ENCODE measurements at regions not wholly inside any gene's neighbourhood (a gene's known extent, or its start where the extent isn't known, plus 50 kb on each side); places are given as distances from the start of the nearest gene placed in this dataset.

GRCh38 chr20:63064745-63065711 is 58.3 kb upstream of the BHLHE23 start:
- H3K9me3 ChIP-seq (ENCODE audit: control insufficient read depth in 4 of 4, low read length in 3 of 4), result no peaks in the 10 kb centered on the region
- WGBS, result 66% methylated on average over 42 of the region's 42 CpGs
- no peak overlapping the region for H3K9ac ChIP-seq (ENCODE audit: low read depth in 1 of 2, low read length in 2 of 2)
- H3K4me1 ChIP-seq (ENCODE audit: control insufficient read depth in 4 of 4, insufficient read depth in 4 of 4, low read length in 3 of 4), result no peaks in the 10 kb centered on the region
- no peak overlapping the region for H3K4me3 ChIP-seq (ENCODE audit: low read depth in 1 of 3, low read length in 3 of 3)
- H3K27ac ChIP-seq (ENCODE audit: low read depth in 1 of 2, low read length in 2 of 2), result no peak overlapping the region
- no peak for DNase-seq (ENCODE audit: low spot score)
- TF ChIP-seq FOXA2 (IDR thresholded peaks at IDR 0.05) (no peak), MAX (IDR thresholded peaks at IDR 0.05) (no peak), HNF4G (IDR thresholded peaks at IDR 0.05) (no peak), JUND (IDR thresholded peaks at IDR 0.05) (no peak), SP1 (IDR thresholded peaks at IDR 0.05) (no peak), EGR1 (IDR thresholded peaks at IDR 0.05; ENCODE audit: low read depth in 2 of 2) (no peak), ATF3 (IDR thresholded peaks at IDR 0.05) (no peak), ZBTB33 (IDR thresholded peaks at IDR 0.05) (no peak), YY1 (IDR thresholded peaks at IDR 0.05) (no peak), GABPA (IDR thresholded peaks at IDR 0.05 in 1 of 2, conservative IDR thresholded peaks at IDR 0.05 in 1 of 2) (no peak), REST (IDR thresholded peaks at IDR 0.05) (no peak), RAD21 (IDR thresholded peaks at IDR 0.05) (no peak), RXRA (IDR thresholded peaks at IDR 0.05) (no peak)
- H3K36me3 ChIP-seq (ENCODE audit: control insufficient read depth in 4 of 4, insufficient read depth in 3 of 4, low read depth in 1 of 4, low read length in 3 of 4), result no peaks in the 10 kb centered on the region
- peaks cover 0 to 6% (median 1%) of the 10 kb centered on the region in 4 donors for H3K27me3 ChIP-seq (ENCODE audit: control insufficient read depth in 4 of 4, insufficient read depth in 4 of 4, low read length in 3 of 4)

GRCh38 chr20:63064310-63064709 is 57.5 kb upstream of the BHLHE23 start:
- no peak overlapping the region for H3K4me3 ChIP-seq (ENCODE audit: low read depth in 1 of 3, low read length in 3 of 3)
- no peak for DNase-seq (ENCODE audit: low spot score)
- 79% methylated on average over 18 of the region's 18 CpGs for WGBS
- H3K27ac ChIP-seq (ENCODE audit: low read depth in 1 of 2, low read length in 2 of 2), result no peak overlapping the region
- no peak overlapping the region for H3K9ac ChIP-seq (ENCODE audit: low read depth in 1 of 2, low read length in 2 of 2)
- TF ChIP-seq REST (IDR thresholded peaks at IDR 0.05), result no peak
- TF ChIP-seq JUND (IDR thresholded peaks at IDR 0.05), result no peak
- no peak for TF ChIP-seq EGR1 (IDR thresholded peaks at IDR 0.05; ENCODE audit: low read depth in 2 of 2)
- no peak for TF ChIP-seq SP1 (IDR thresholded peaks at IDR 0.05)
- TF ChIP-seq RXRA (IDR thresholded peaks at IDR 0.05), result no peak
- no peak for TF ChIP-seq HNF4G (IDR thresholded peaks at IDR 0.05)
- no peak for TF ChIP-seq NR2F2 (IDR thresholded peaks at IDR 0.05)
- TF ChIP-seq TAF1 (conservative IDR thresholded peaks at IDR 0.05), result no peak
- no peaks in the 10 kb centered on the region for H3K9me3 ChIP-seq (ENCODE audit: control insufficient read depth in 4 of 4, low read length in 3 of 4)
- no peaks in the 10 kb centered on the region for H3K4me1 ChIP-seq (ENCODE audit: control insufficient read depth in 4 of 4, insufficient read depth in 4 of 4, low read length in 3 of 4)
- peaks cover 0 to 8% (median 1%) of the 10 kb centered on the region in 4 donors for H3K27me3 ChIP-seq (ENCODE audit: control insufficient read depth in 4 of 4, insufficient read depth in 4 of 4, low read length in 3 of 4)
- no peaks in the 10 kb centered on the region for H3K36me3 ChIP-seq (ENCODE audit: control insufficient read depth in 4 of 4, insufficient read depth in 3 of 4, low read depth in 1 of 4, low read length in 3 of 4)
